HL-60 (cell line): ENCODE measurements at regions not wholly inside any gene's neighbourhood (a gene's known extent, or its start where the extent isn't known, plus 50 kb on each side); places are given as distances from the start of the nearest gene placed in this dataset.
"Not testable (repeated sequence)": the region's sequence is repeated elsewhere in the genome, so short reads cannot be mapped to it uniquely, and the experiment has no call there.

Source experiments
- CTCF ChIP-seq: IDR thresholded peaks from one replicate; pipeline ENCODE4 v1.5.1; 2011; ENCODE audit warnings: low read length, control low read depth, inconsistent platforms; ENCODE audit not compliant: insufficient read depth
- GABPA ChIP-seq: IDR thresholded peaks from 2 replicates; pipeline ENCODE4 v1.6.1; 2012; ENCODE audit warnings: low read depth
- POLR2AphosphoS5 ChIP-seq: IDR thresholded peaks from 2 replicates; pipeline ENCODE4 v1.6.1; 2012; ENCODE audit warnings: low read depth
- REST ChIP-seq: IDR thresholded peaks from 2 replicates; pipeline ENCODE4 v1.6.1; 2012; ENCODE audit warnings: low read depth; ENCODE audit not compliant: insufficient replicate concordance
- SPI1 ChIP-seq: IDR thresholded peaks from 2 replicates; pipeline ENCODE4 v1.6.1; 2012; ENCODE audit warnings: low read depth, mild to moderate bottlenecking, borderline replicate concordance

GRCh38 chr12:54117392-54117791 is 63.8 kb downstream of the HOXC4 start:
- TF ChIP-seq CTCF, POLR2AphosphoS5, SPI1, REST, GABPA: not testable (repeated sequence)
